Left lung (tissue), 4 donors: ENCODE measurements at regions not wholly inside any gene's neighbourhood (a gene's known extent, or its start where the extent isn't known, plus 50 kb on each side); places are given as distances from the start of the nearest gene placed in this dataset.
A peak's percentile ranks its signal among the peaks of the same experiment; 100 is the strongest.

Experiments
- ATAC-seq: fragments of 200-7000 bp; cut with Tn5 transposase; one replicate; pipeline ENCODE4 v1.9.1; 2020; ENCODE audit warnings: moderate library complexity
- DNase-seq, 4 donors: peaks; one replicate each; pipeline ENCODE4 v3.0.0-alpha.2; 2013 to 2020
- H3K27ac ChIP-seq, 2 donors: fragments of 200-600 bp; sonication (generic) in 1 of 2; one replicate each; pipeline versions ENCODE4 v1.5.0 to v1.8.0; 2020 to 2021
- H3K27me3 ChIP-seq, 2 donors: fragments of 200-600 bp; sonication (generic) in 1 of 2; one replicate each; pipeline versions ENCODE4 v1.5.0 to v1.8.0; 2020 to 2021
- H3K36me3 ChIP-seq, 2 donors: fragments of 200-600 bp; sonication (generic) in 1 of 2; one replicate each; pipeline versions ENCODE4 v1.5.0 to v1.8.0; 2020 to 2021
- H3K4me1 ChIP-seq, 2 donors: fragments of 200-600 bp; one replicate each; pipeline ENCODE4 v1.8.0; 2021
- H3K4me3 ChIP-seq, 2 donors: fragments of 200-600 bp; sonication (generic) in 1 of 2; one replicate each; pipeline versions ENCODE4 v1.5.0 to v1.8.0; 2020 to 2021; ENCODE audit warnings: mild to moderate bottlenecking in 1 of 2
- H3K9me3 ChIP-seq, 2 donors: fragments of 200-600 bp; sonication (generic) in 1 of 2; one replicate each; pipeline versions ENCODE4 v1.5.0 to v1.8.0; 2020 to 2021
- intact Hi-C, 2 donors: fragments of 100-400 bp; cut with DNase I; formaldehyde crosslinking; loops; one replicate each; pipeline versions ENCODE4 v1.11.2 to v1.14.2; 2022
- TF ChIP-seq, protein P1 (sequence below), 2 donors: fragments of 200-600 bp; sonication (generic) in 1 of 2; IDR thresholded peaks; one replicate each; pipeline versions ENCODE4 v1.5.0 to v1.8.0; 2021; ENCODE audit warnings: antibody characterized with exemption in 2 of 2
- donor health status: DM: no; HTN: yes; CAD: no.
- donor health status: DM: no; HTN: no; CAD: no.

GRCh38 chr9:6703898-6704639 is 53.7 kb upstream of the KDM4C start:
- Histone ChIP-seq H3K36me3 (no peaks in the 10 kb centered on the region), H3K4me1 (peaks cover 0 to 8% of the 10 kb centered on the region in 2 donors), H3K4me3 (peak overlapping the region; percentile 48 to 63), H3K27me3 (no peaks in the 10 kb centered on the region), H3K27ac (peak overlapping the region; percentile 90 to 92), H3K9me3 (peaks cover 0 to 2% of the 10 kb centered on the region in 2 donors)
- ATAC-seq (peak; percentile 94), DNase-seq (peak; percentile 54 to 97 (median 91))
- intact Hi-C loops = no loop called here
- TF ChIP-seq, protein P1, sequence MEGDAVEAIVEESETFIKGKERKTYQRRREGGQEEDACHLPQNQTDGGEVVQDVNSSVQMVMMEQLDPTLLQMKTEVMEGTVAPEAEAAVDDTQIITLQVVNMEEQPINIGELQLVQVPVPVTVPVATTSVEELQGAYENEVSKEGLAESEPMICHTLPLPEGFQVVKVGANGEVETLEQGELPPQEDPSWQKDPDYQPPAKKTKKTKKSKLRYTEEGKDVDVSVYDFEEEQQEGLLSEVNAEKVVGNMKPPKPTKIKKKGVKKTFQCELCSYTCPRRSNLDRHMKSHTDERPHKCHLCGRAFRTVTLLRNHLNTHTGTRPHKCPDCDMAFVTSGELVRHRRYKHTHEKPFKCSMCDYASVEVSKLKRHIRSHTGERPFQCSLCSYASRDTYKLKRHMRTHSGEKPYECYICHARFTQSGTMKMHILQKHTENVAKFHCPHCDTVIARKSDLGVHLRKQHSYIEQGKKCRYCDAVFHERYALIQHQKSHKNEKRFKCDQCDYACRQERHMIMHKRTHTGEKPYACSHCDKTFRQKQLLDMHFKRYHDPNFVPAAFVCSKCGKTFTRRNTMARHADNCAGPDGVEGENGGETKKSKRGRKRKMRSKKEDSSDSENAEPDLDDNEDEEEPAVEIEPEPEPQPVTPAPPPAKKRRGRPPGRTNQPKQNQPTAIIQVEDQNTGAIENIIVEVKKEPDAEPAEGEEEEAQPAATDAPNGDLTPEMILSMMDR (IDR thresholded peaks at IDR 0.05) = no peak

DNA sequence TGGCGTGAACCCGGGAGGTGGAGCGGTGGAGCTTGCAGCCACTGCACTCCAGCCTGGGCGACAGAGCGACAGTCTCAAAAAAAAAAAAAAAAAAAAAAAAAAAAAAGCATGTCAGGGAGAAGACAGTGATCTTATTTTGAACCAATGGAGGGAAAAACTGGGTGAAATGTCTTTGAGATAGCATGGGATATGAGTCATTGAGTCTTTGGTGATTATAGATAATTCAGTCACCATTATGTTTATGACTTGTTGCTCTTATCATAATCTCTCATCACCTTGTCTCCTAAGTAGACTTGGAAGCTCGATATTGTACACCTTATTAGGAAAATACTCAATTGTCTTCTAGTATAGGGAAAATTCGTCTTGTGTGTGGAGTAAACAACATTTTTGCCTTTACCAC is 55.1 kb upstream of the KDM4C start:
- TF ChIP-seq, protein P1 (IDR thresholded peaks at IDR 0.05) = no peak
- ATAC-seq (no peak), DNase-seq (no peak)
- H3K36me3 ChIP-seq = no peaks in the 10 kb centered on the region
- no peak overlapping the region for H3K4me3 ChIP-seq
- H3K27ac ChIP-seq = no peak overlapping the region
- H3K4me1 ChIP-seq = peaks cover 0 to 8% of the 10 kb centered on the region in 2 donors
- H3K27me3 ChIP-seq = no peaks in the 10 kb centered on the region
- intact Hi-C loops = no loop called here
- H3K9me3 ChIP-seq = no peaks in the 10 kb centered on the region

- H3K4me3 ChIP-seq = no peak overlapping the region
- DNase-seq (no peak), ATAC-seq (no peak)
- no peak overlapping the region for H3K27ac ChIP-seq
- TF ChIP-seq, protein P1 (IDR thresholded peaks at IDR 0.05) = no peak
- intact Hi-C loops = no loop called here
- H3K9me3 ChIP-seq = no peaks in the 10 kb centered on the region
- no peaks in the 10 kb centered on the region for H3K36me3 ChIP-seq
- H3K27me3 ChIP-seq = no peaks in the 10 kb centered on the region
- H3K4me1 ChIP-seq = no peaks in the 10 kb centered on the region
Measured at GRCh38 chr9:6696178-6696577, 50.6 kb upstream of the GLDC start.

- H3K9me3 ChIP-seq = no peaks in the 10 kb centered on the region
- TF ChIP-seq, protein P1 (IDR thresholded peaks at IDR 0.05) = no peak
- ATAC-seq (no peak), DNase-seq (no peak)
- no peaks in the 10 kb centered on the region for H3K27me3 ChIP-seq
- H3K27ac ChIP-seq = no peak overlapping the region
- no peaks in the 10 kb centered on the region for H3K4me1 ChIP-seq
- H3K4me3 ChIP-seq = no peak overlapping the region
- no peaks in the 10 kb centered on the region for H3K36me3 ChIP-seq
- intact Hi-C loops = no loop called here
Measured at GRCh38 chr9:6695121-6695814, 49.7 kb upstream of the GLDC start.
